Caco-2 (cell line): ENCODE measurements at regions not wholly inside any gene's neighbourhood (a gene's known extent, or its start where the extent isn't known, plus 50 kb on each side); places are given as distances from the start of the nearest gene placed in this dataset.

Experiments
- BruUV-seq: library from RNA; stranded (reverse); fragments of 400-500 nt; replicated peaks from 2 replicates; lab custom pipeline; 2021; lab: Mats Ljungman, UMichigan
- CTCF ChIA-PET: fragments of 300-600 bp; sonication (Branson Sonifier 250); formaldehyde crosslinking; loops from one replicate; lab custom pipeline; 2022; ENCODE audit warnings: antibody characterized with exemption; lab: Charles Lee
- POLR2A ChIA-PET: fragments of 300-600 bp; sonication (Branson Sonifier 250); formaldehyde crosslinking; loops from one replicate; lab custom pipeline; 2022; ENCODE audit warnings: antibody characterized with exemption; lab: Charles Lee
- DNase-seq, 2 experiments: peaks; one replicate each; pipeline versions ENCODE4 v3.0.0 to v3.0.0-alpha.2; 2020 to 2022
- H3K27me3 ChIP-seq: replicated peaks from 2 replicates; pipeline ENCODE4 v1.6.0; 2011; ENCODE audit warnings: low read length; ENCODE audit not compliant: control insufficient read depth, insufficient read depth
- H3K36me3 ChIP-seq: 2 replicates; pipeline ENCODE4 v1.5.1; 2011; ENCODE audit warnings: low read length; ENCODE audit not compliant: control insufficient read depth, insufficient read depth
- H3K4me1 ChIP-seq: fragments of 250-450 bp; sonication (Bioruptor Pico); 2 replicates; pipeline ENCODE4 v1.5.1; 2020; ENCODE audit warnings: mild to moderate bottlenecking
- H3K4me3 ChIP-seq: 2 replicates; pipeline ENCODE4 v1.5.1; 2011; ENCODE audit warnings: low read depth, mild to moderate bottlenecking, control low read depth, low read length
- H3K9me3 ChIP-seq: fragments of 250-450 bp; sonication (Bioruptor Pico); 2 replicates; pipeline ENCODE4 v1.5.1; 2020; ENCODE audit warnings: mild to moderate bottlenecking, moderate library complexity
- H3K27ac Mint-ChIP-seq: one replicate; pipeline ENCODE4 v1.8.0; 2022; ENCODE audit warnings: mixed read lengths; ENCODE audit not compliant: unreplicated experiment
- H3K27me3 Mint-ChIP-seq: one replicate; pipeline ENCODE4 v1.8.0; 2022; ENCODE audit warnings: mixed read lengths; ENCODE audit not compliant: insufficient read depth, unreplicated experiment
- H3K36me3 Mint-ChIP-seq: one replicate; pipeline ENCODE4 v1.8.0; 2022; ENCODE audit warnings: mild to moderate bottlenecking, mixed read lengths; ENCODE audit not compliant: insufficient read depth, unreplicated experiment
- H3K4me1 Mint-ChIP-seq: one replicate; pipeline ENCODE4 v1.8.0; 2022; ENCODE audit warnings: low read depth, mixed read lengths; ENCODE audit not compliant: unreplicated experiment
- H3K4me3 Mint-ChIP-seq: one replicate; pipeline ENCODE4 v1.8.0; 2022; ENCODE audit warnings: mild to moderate bottlenecking, moderate library complexity, mixed read lengths; ENCODE audit not compliant: unreplicated experiment
- H3K9me3 Mint-ChIP-seq: one replicate; pipeline ENCODE4 v1.8.0; 2022; ENCODE audit warnings: mixed read lengths; ENCODE audit not compliant: unreplicated experiment
- intact Hi-C: fragments of 100-400 bp; cut with micrococcal nuclease; formaldehyde crosslinking; loops from one replicate; pipeline ENCODE4 v1.10.0; 2022; ENCODE audit not compliant: unreplicated experiment
- TF ChIP-seq, protein P1 (sequence below), 2 experiments: fragments of 200-600 bp in 1 of 2; IDR thresholded peaks; 1 replicate in 1 of 2; 2 replicates in 1 of 2; pipeline versions ENCODE4 v1.5.1 to v1.8.0; 2011 to 2022; ENCODE audit warnings: antibody characterized with exemption in 1 of 2, control low read depth in 1 of 2, inconsistent platforms in 1 of 2, low read depth in 1 of 2, low read length in 1 of 2, mild to moderate bottlenecking in 1 of 2, moderate library complexity in 1 of 2; ENCODE audit not compliant: insufficient read depth in 1 of 2, severe bottlenecking in 1 of 2, unreplicated experiment in 1 of 2

DNA sequence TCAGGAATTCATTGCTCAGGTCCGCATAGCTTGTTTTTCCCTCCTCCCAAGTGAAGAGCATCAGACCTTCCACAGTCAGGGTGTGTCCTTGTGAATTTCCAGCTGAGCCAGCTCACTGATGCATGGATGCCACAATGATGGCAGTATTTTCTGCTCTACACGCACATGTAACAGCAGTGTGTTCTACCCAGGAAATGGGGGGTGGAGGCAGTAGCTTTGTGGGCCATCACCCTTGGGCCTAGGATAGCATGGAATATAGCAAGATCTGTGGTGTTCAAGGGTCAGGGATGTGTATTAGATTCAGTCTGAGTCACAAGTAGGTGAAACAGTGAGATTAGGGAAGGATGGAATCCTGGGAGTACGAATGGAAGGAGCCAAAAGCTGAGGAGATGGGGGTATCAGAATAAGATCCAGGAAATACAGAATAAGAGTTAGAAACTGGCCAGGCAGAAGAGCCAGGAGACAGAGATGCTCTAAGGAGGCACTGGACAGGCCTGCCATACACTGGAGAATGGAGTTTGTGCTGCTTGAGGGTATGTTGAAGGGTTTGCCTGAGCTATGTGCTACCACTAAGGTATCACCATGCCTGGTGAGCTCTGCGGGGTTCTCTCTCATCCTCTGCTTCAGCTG is 90.6 kb upstream of the CNIH3 start:
- Mint-ChIP-seq H3K9me3 (no peaks in the 10 kb centered on the region), H3K27me3 (peaks cover 3% of the 10 kb centered on the region), H3K36me3 (no peaks in the 10 kb centered on the region), H3K4me1 (no peaks in the 10 kb centered on the region), H3K27ac (no peak overlapping the region), H3K4me3 (no peak overlapping the region)
- DNase-seq = no peak
- CTCF ChIA-PET = no interaction called here
- Histone ChIP-seq H3K9me3 (no peaks in the 10 kb centered on the region), H3K36me3 (no peaks in the 10 kb centered on the region), H3K4me3 (no peak overlapping the region), H3K4me1 (no peaks in the 10 kb centered on the region), H3K27me3 (no peaks in the 10 kb centered on the region; the same call in 1 of the 2 replicates)
- TF ChIP-seq, protein P1, sequence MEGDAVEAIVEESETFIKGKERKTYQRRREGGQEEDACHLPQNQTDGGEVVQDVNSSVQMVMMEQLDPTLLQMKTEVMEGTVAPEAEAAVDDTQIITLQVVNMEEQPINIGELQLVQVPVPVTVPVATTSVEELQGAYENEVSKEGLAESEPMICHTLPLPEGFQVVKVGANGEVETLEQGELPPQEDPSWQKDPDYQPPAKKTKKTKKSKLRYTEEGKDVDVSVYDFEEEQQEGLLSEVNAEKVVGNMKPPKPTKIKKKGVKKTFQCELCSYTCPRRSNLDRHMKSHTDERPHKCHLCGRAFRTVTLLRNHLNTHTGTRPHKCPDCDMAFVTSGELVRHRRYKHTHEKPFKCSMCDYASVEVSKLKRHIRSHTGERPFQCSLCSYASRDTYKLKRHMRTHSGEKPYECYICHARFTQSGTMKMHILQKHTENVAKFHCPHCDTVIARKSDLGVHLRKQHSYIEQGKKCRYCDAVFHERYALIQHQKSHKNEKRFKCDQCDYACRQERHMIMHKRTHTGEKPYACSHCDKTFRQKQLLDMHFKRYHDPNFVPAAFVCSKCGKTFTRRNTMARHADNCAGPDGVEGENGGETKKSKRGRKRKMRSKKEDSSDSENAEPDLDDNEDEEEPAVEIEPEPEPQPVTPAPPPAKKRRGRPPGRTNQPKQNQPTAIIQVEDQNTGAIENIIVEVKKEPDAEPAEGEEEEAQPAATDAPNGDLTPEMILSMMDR (IDR thresholded peaks at IDR 0.05; ENCODE audit: insufficient read depth in 1 of 2, low read depth in 1 of 2, low read length in 1 of 2, severe bottlenecking in 1 of 2, unreplicated experiment in 1 of 2) = no peak
- intact Hi-C loops = loop anchor here (5.0 kb wide), 1 partner anchor 92 kb away; the partner anchor contains the start of gene CNIH3
- POLR2A ChIA-PET = no interaction called here
- BruUV-seq = no TSS peak

DNA sequence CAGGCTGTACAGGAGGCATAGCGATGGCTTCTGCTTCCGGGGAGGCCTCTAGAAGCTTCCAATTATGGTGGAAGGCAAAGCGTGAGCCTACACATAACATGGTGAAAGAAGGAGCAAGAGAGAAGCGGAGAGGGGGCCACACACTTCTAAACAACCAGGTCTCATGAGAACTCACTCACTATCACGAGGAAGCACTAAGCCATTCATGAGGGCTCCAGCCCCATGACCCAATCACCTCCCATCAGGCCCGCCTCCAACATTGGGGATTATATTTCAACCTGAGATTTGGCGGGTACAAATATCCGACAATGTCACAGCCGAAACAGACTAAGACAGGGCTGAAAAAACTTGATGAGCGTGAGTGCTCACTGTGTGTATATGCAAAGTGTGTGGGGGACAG is 89.3 kb upstream of the CNIH3 start:
- no peak for DNase-seq
- Histone ChIP-seq H3K4me3 (no peak overlapping the region), H3K27me3 (no peaks in the 10 kb centered on the region; the same call in 1 of the 2 replicates), H3K4me1 (no peaks in the 10 kb centered on the region), H3K36me3 (no peaks in the 10 kb centered on the region), H3K9me3 (no peaks in the 10 kb centered on the region)
- ChIA-PET POLR2A (no interaction called here), CTCF (no interaction called here)
- intact Hi-C loops = loop anchor here (5.0 kb wide), 1 partner anchor 91 kb away; the partner anchor contains the start of gene CNIH3
- Mint-ChIP-seq H3K27ac (no peak overlapping the region), H3K4me3 (no peak overlapping the region), H3K27me3 (peaks cover 8% of the 10 kb centered on the region), H3K36me3 (no peaks in the 10 kb centered on the region), H3K9me3 (no peaks in the 10 kb centered on the region), H3K4me1 (no peaks in the 10 kb centered on the region)
- TF ChIP-seq, protein P1 (IDR thresholded peaks at IDR 0.05; ENCODE audit: insufficient read depth in 1 of 2, low read depth in 1 of 2, low read length in 1 of 2, severe bottlenecking in 1 of 2, unreplicated experiment in 1 of 2) = no peak
- BruUV-seq = no TSS peak

DNA sequence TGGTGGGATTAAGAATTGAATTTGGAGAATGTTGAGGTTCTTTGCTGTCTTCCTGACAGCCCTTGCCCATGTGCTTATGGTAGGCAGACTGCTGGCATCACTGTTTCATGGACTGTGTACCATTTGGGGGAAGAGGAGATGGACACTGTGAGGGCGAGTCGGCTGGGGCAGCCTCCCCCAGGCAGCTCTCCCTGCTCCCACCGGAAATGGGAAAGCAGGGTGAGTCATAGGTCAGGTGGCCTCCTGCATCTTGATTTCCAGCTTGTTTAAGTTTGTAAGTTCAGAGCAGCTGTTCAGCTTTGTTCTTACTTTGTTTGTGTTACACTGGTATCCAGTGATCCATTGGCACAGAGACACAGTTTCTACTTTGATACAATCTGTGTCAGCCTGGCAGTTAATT is 87.2 kb upstream of the CNIH3 start:
- no peaks in the 10 kb centered on the region for H3K9me3 ChIP-seq
- H3K27me3 ChIP-seq = no peaks in the 10 kb centered on the region; the same call in 1 of the 2 replicates
- Mint-ChIP-seq H3K27me3 (peaks cover 10% of the 10 kb centered on the region), H3K9me3 (no peaks in the 10 kb centered on the region), H3K4me1 (no peaks in the 10 kb centered on the region), H3K4me3 (no peak overlapping the region), H3K27ac (no peak overlapping the region), H3K36me3 (no peaks in the 10 kb centered on the region)
- no peak for DNase-seq
- ChIA-PET CTCF (no interaction called here), POLR2A (no interaction called here)
- H3K4me1 ChIP-seq = no peaks in the 10 kb centered on the region
- TF ChIP-seq, protein P1 (IDR thresholded peaks at IDR 0.05; ENCODE audit: insufficient read depth in 1 of 2, low read depth in 1 of 2, low read length in 1 of 2, severe bottlenecking in 1 of 2, unreplicated experiment in 1 of 2) = no peak
- no TSS peak for BruUV-seq
- no peak overlapping the region for H3K4me3 ChIP-seq
- no peaks in the 10 kb centered on the region for H3K36me3 ChIP-seq
- intact Hi-C loops = loop anchor here (5.0 kb wide), 1 partner anchor 88 kb away; the partner anchor contains the start of gene CNIH3
